ENCODE measurements at regions not wholly inside any gene's neighbourhood (a gene's known extent, or its start where the extent isn't known, plus 50 kb on each side); places are given as distances from the start of the nearest gene placed in this dataset.
"Not testable (repeated sequence)": the region's sequence is repeated elsewhere in the genome, so short reads cannot be mapped to it uniquely, and the experiment has no call there.

DNA sequence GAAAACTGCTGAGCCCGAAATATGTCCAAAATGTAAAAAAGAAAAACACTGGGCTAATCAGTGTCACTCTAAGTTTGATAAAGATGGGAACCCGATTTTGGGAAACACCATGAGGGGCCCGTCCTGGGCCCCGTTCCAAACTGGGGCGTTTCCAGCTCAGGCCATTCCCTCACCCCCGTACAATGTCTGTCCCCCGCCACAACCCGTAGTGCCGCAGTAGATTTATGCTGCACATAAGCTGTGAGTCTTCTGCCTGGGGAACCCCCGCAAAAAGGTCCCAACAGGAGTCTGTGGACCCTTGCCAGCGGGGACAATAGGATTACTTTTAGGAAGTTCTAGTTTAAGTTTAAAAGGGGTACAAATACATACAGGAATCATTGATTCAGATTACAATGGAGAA lies 275.5 kb downstream of the C7orf25 start:
- not testable (repeated sequence) for H3K9ac ChIP-seq (ENCODE audit: low read depth, low read length); H3K36me3 ChIP-seq (ENCODE audit: insufficient read depth, low read depth, low read length); H3K9me3 ChIP-seq (ENCODE audit: insufficient read depth, low read depth, low read length); H3K27ac ChIP-seq (ENCODE audit: low read length); H3K4me1 ChIP-seq (ENCODE audit: insufficient read depth, low read length); H3K4me3 ChIP-seq (ENCODE audit: low read length); H3K27me3 ChIP-seq (ENCODE audit: insufficient read depth, low read length)

- H3K4me3 ChIP-seq (ENCODE audit: low read length): no peak overlapping the region
Observed at GRCh38 chr7:42628054-42628453, 283.8 kb downstream of the C7orf25 start.

DNA sequence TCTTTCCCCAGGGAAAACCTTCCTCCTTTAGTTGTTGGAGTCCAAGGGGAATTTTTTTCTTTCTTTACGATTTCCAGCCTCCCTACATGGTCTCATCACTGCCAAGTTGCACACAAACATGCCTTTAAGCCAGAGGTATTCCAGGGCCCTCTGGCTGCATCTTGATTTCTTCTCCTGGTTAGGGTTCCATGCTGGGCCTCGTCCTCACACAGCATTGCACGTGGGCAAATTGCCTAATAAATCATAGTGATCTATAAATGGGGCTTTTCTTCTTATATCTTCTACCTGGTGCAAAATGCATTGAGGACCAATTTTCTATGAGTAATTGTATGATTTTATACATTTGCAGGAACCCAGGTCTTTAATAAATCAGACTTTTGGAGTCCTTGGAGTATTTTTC lies 284.2 kb downstream of the C7orf25 start:
- H3K4me3 ChIP-seq (ENCODE audit: low read length): no peak overlapping the region
- no peaks in the 10 kb centered on the region for H3K4me1 ChIP-seq (ENCODE audit: insufficient read depth, low read length)
- no peaks in the 10 kb centered on the region for H3K36me3 ChIP-seq (ENCODE audit: insufficient read depth, low read depth, low read length)
- no peaks in the 10 kb centered on the region for H3K27me3 ChIP-seq (ENCODE audit: insufficient read depth, low read length)
- H3K9ac ChIP-seq (ENCODE audit: low read depth, low read length): no peak overlapping the region
- H3K9me3 ChIP-seq (ENCODE audit: insufficient read depth, low read depth, low read length): no peaks in the 10 kb centered on the region
- no peak overlapping the region for H3K27ac ChIP-seq (ENCODE audit: low read length)

More at GRCh38 chr7:42628054-42628453, 283.8 kb downstream of the C7orf25 start:
- Histone ChIP-seq H3K9me3 (ENCODE audit: insufficient read depth, low read depth, low read length) (no peaks in the 10 kb centered on the region), H3K36me3 (ENCODE audit: insufficient read depth, low read depth, low read length) (no peaks in the 10 kb centered on the region), H3K4me1 (ENCODE audit: insufficient read depth, low read length) (no peaks in the 10 kb centered on the region), H3K9ac (ENCODE audit: low read depth, low read length) (no peak overlapping the region), H3K27ac (ENCODE audit: low read length) (no peak overlapping the region), H3K27me3 (ENCODE audit: insufficient read depth, low read length) (no peaks in the 10 kb centered on the region)

- H3K9me3 ChIP-seq (ENCODE audit: insufficient read depth, low read depth, low read length): no peaks in the 10 kb centered on the region
- H3K9ac ChIP-seq (ENCODE audit: low read depth, low read length): no peak overlapping the region
- H3K27ac ChIP-seq (ENCODE audit: low read length): no peak overlapping the region
- H3K4me3 ChIP-seq (ENCODE audit: low read length): no peak overlapping the region
- H3K36me3 ChIP-seq (ENCODE audit: insufficient read depth, low read depth, low read length): no peaks in the 10 kb centered on the region
- H3K27me3 ChIP-seq (ENCODE audit: insufficient read depth, low read length): no peaks in the 10 kb centered on the region
- no peaks in the 10 kb centered on the region for H3K4me1 ChIP-seq (ENCODE audit: insufficient read depth, low read length)
Observed at GRCh38 chr7:42627101-42627500, 284.8 kb downstream of the C7orf25 start.

GRCh38 chr7:42625421-42625820 lies 286.4 kb downstream of the C7orf25 start:
- Histone ChIP-seq H3K27ac (ENCODE audit: low read length) (no peak overlapping the region), H3K27me3 (ENCODE audit: insufficient read depth, low read length) (no peaks in the 10 kb centered on the region), H3K4me1 (ENCODE audit: insufficient read depth, low read length) (no peaks in the 10 kb centered on the region), H3K9ac (ENCODE audit: low read depth, low read length) (no peak overlapping the region), H3K4me3 (ENCODE audit: low read length) (no peak overlapping the region), H3K36me3 (ENCODE audit: insufficient read depth, low read depth, low read length) (no peaks in the 10 kb centered on the region), H3K9me3 (ENCODE audit: insufficient read depth, low read depth, low read length) (no peaks in the 10 kb centered on the region)

GRCh38 chr7:42624471-42624870 lies 287.4 kb downstream of the C7orf25 start:
- H3K9ac ChIP-seq (ENCODE audit: low read depth, low read length): no peak overlapping the region
- no peaks in the 10 kb centered on the region for H3K27me3 ChIP-seq (ENCODE audit: insufficient read depth, low read length)
- no peaks in the 10 kb centered on the region for H3K9me3 ChIP-seq (ENCODE audit: insufficient read depth, low read depth, low read length)
- no peak overlapping the region for H3K4me3 ChIP-seq (ENCODE audit: low read length)
- no peak overlapping the region for H3K27ac ChIP-seq (ENCODE audit: low read length)
- no peaks in the 10 kb centered on the region for H3K4me1 ChIP-seq (ENCODE audit: insufficient read depth, low read length)
- H3K36me3 ChIP-seq (ENCODE audit: insufficient read depth, low read depth, low read length): no peaks in the 10 kb centered on the region

DNA sequence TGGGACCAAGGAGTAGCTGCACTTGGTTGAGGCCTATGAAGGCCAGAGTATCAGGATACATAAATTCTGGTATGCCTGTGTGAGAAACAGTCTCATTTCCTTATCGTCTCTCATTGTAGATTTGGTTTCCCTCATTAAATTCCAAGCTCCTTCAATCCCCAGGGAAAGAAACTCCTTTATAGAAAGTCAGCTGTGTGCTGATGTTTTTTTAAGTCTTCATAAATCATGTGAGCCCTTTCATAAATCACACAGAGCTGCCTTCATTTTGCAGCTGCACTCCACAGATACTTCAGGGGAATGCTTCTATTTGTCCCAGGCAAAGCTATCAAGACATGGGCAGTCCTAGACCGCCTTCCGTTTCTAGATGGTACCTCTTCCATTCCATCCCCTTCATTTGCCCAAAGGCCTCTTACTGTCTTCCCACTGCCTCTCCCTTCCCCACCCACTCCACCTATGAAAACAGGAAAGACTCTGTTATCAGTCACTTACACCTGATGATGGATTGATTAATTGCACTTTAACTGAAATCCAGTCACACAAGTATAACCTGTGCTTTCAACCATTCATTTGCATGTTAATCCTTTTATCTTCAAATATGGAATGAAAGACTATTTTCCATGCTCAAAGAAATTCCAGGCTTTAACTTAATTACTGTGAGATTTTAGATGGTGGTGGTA lies 290.2 kb downstream of the C7orf25 start:
- H3K27me3 ChIP-seq (ENCODE audit: insufficient read depth, low read length): no peaks in the 10 kb centered on the region
- H3K9ac ChIP-seq (ENCODE audit: low read depth, low read length): no peak overlapping the region
- H3K9me3 ChIP-seq (ENCODE audit: insufficient read depth, low read depth, low read length): no peaks in the 10 kb centered on the region
- H3K4me3 ChIP-seq (ENCODE audit: low read length): no peak overlapping the region
- H3K4me1 ChIP-seq (ENCODE audit: insufficient read depth, low read length): peaks cover 7% of the 10 kb centered on the region; the same call in 1 of the 2 replicates
- no peak overlapping the region for H3K27ac ChIP-seq (ENCODE audit: low read length)
- no peaks in the 10 kb centered on the region for H3K36me3 ChIP-seq (ENCODE audit: insufficient read depth, low read depth, low read length)

- Histone ChIP-seq H3K27ac (ENCODE audit: low read length) (no peak overlapping the region), H3K4me3 (ENCODE audit: low read length) (no peak overlapping the region), H3K27me3 (ENCODE audit: insufficient read depth, low read length) (no peaks in the 10 kb centered on the region), H3K9ac (ENCODE audit: low read depth, low read length) (no peak overlapping the region), H3K4me1 (ENCODE audit: insufficient read depth, low read length) (peaks cover 7% of the 10 kb centered on the region; the same call in 1 of the 2 replicates), H3K36me3 (ENCODE audit: insufficient read depth, low read depth, low read length) (no peaks in the 10 kb centered on the region), H3K9me3 (ENCODE audit: insufficient read depth, low read depth, low read length) (no peaks in the 10 kb centered on the region)
Observed at GRCh38 chr7:42618651-42619360, 293.1 kb downstream of the C7orf25 start.

GRCh38 chr7:42617806-42618457 lies 293.9 kb downstream of the C7orf25 start:
- Histone ChIP-seq H3K36me3 (ENCODE audit: insufficient read depth, low read depth, low read length) (no peaks in the 10 kb centered on the region), H3K9ac (ENCODE audit: low read depth, low read length) (no peak overlapping the region), H3K4me1 (ENCODE audit: insufficient read depth, low read length) (peaks cover 7% of the 10 kb centered on the region; the same call in 1 of the 2 replicates), H3K27me3 (ENCODE audit: insufficient read depth, low read length) (no peaks in the 10 kb centered on the region), H3K9me3 (ENCODE audit: insufficient read depth, low read depth, low read length) (no peaks in the 10 kb centered on the region), H3K4me3 (ENCODE audit: low read length) (no peak overlapping the region), H3K27ac (ENCODE audit: low read length) (no peak overlapping the region)

GRCh38 chr7:42617071-42617765 lies 294.7 kb downstream of the C7orf25 start:
- Histone ChIP-seq H3K9me3 (ENCODE audit: insufficient read depth, low read depth, low read length) (no peaks in the 10 kb centered on the region), H3K4me3 (ENCODE audit: low read length) (no peak overlapping the region)

GRCh38 chr7:42614636-42615035 lies 297.2 kb downstream of the C7orf25 start:
- Histone ChIP-seq H3K27ac (ENCODE audit: low read length) (no peak overlapping the region), H3K9me3 (ENCODE audit: insufficient read depth, low read depth, low read length) (no peaks in the 10 kb centered on the region), H3K27me3 (ENCODE audit: insufficient read depth, low read length) (no peaks in the 10 kb centered on the region), H3K4me1 (ENCODE audit: insufficient read depth, low read length) (peaks cover 7% of the 10 kb centered on the region; the same call in 1 of the 2 replicates), H3K9ac (ENCODE audit: low read depth, low read length) (no peak overlapping the region), H3K4me3 (ENCODE audit: low read length) (no peak overlapping the region), H3K36me3 (ENCODE audit: insufficient read depth, low read depth, low read length) (no peaks in the 10 kb centered on the region)

More at GRCh38 chr7:42617071-42617765, 294.7 kb downstream of the C7orf25 start:
- Histone ChIP-seq H3K4me1 (ENCODE audit: insufficient read depth, low read length) (peaks cover 7% of the 10 kb centered on the region; the same call in 1 of the 2 replicates), H3K27me3 (ENCODE audit: insufficient read depth, low read length) (no peaks in the 10 kb centered on the region), H3K27ac (ENCODE audit: low read length) (no peak overlapping the region), H3K36me3 (ENCODE audit: insufficient read depth, low read depth, low read length) (no peaks in the 10 kb centered on the region), H3K9ac (ENCODE audit: low read depth, low read length) (no peak overlapping the region)
